Lower lobe of right lung (tissue), 2 donors: ENCODE measurements at regions not wholly inside any gene's neighbourhood (a gene's known extent, or its start where the extent isn't known, plus 50 kb on each side); places are given as distances from the start of the nearest gene placed in this dataset.

Experiments used
- ATAC-seq, 2 donors: fragments of 200-7000 bp; cut with Tn5 transposase; one replicate each; pipeline ENCODE4 v1.9.1; 2020 to 2022; ENCODE audit warnings: mild to moderate bottlenecking in 2 of 2, moderate library complexity in 2 of 2
- DNase-seq: peaks from one replicate; pipeline ENCODE4 v3.0.0-alpha.2; 2020
- H3K27ac ChIP-seq: fragments of 200-600 bp; one replicate; pipeline ENCODE4 v1.8.0; 2022
- H3K27me3 ChIP-seq: fragments of 200-600 bp; one replicate; pipeline ENCODE4 v1.8.0; 2022; ENCODE audit warnings: low read depth
- H3K36me3 ChIP-seq: fragments of 200-600 bp; one replicate; pipeline ENCODE4 v1.8.0; 2022; ENCODE audit warnings: mild to moderate bottlenecking
- H3K4me1 ChIP-seq: fragments of 200-600 bp; one replicate; pipeline ENCODE4 v1.8.0; 2022
- H3K4me3 ChIP-seq: fragments of 200-600 bp; one replicate; pipeline ENCODE4 v1.8.0; 2022; ENCODE audit warnings: mild to moderate bottlenecking
- H3K9me3 ChIP-seq: fragments of 200-600 bp; one replicate; pipeline ENCODE4 v1.8.0; 2022
- intact Hi-C: fragments of 100-400 bp; cut with DNase I; formaldehyde crosslinking; loops from one replicate; pipeline ENCODE4 v1.11.0; 2022
- TF ChIP-seq, protein P1 (sequence below): fragments of 200-600 bp; IDR thresholded peaks from one replicate; pipeline ENCODE4 v1.8.0; 2022; ENCODE audit warnings: antibody characterized with exemption, mild to moderate bottlenecking
- donor health status: DM: no; HTN: yes; CAD: no; lungs with severe emphysema.

DNA sequence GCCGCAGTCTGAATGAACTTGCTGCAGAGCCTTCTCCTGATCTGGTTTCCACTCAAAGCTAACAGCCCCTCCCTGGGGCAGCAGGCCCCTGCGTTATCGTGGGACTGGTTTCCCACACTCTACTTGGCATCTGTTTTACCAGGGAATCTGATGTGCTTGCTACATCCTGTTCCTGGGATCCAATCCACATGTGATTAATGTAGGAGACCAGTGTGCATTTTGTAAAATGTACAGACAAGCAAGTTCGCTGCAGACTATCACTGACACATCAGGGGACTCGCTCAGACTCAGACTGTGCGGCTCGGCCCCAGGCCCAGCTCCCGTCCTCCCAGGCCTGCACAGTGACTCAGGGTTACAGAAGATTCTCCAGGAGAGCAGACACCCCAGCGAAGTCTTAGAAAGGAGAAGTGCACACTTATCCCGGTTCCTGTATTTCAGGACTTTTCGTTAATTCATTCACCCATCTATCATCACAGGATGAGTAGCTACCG, 340.1 kb downstream of the MATN1 start:
- intact Hi-C loops, result no loop called here
- DNase-seq, result no peak
- Histone ChIP-seq H3K27me3 (peaks cover 31% of the 10 kb centered on the region), H3K27ac (no peak overlapping the region), H3K9me3 (no peaks in the 10 kb centered on the region), H3K36me3 (no peaks in the 10 kb centered on the region), H3K4me1 (peaks cover 12% of the 10 kb centered on the region), H3K4me3 (no peak overlapping the region)
- TF ChIP-seq, protein P1, sequence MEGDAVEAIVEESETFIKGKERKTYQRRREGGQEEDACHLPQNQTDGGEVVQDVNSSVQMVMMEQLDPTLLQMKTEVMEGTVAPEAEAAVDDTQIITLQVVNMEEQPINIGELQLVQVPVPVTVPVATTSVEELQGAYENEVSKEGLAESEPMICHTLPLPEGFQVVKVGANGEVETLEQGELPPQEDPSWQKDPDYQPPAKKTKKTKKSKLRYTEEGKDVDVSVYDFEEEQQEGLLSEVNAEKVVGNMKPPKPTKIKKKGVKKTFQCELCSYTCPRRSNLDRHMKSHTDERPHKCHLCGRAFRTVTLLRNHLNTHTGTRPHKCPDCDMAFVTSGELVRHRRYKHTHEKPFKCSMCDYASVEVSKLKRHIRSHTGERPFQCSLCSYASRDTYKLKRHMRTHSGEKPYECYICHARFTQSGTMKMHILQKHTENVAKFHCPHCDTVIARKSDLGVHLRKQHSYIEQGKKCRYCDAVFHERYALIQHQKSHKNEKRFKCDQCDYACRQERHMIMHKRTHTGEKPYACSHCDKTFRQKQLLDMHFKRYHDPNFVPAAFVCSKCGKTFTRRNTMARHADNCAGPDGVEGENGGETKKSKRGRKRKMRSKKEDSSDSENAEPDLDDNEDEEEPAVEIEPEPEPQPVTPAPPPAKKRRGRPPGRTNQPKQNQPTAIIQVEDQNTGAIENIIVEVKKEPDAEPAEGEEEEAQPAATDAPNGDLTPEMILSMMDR, result no peak
- no peak for ATAC-seq

DNA sequence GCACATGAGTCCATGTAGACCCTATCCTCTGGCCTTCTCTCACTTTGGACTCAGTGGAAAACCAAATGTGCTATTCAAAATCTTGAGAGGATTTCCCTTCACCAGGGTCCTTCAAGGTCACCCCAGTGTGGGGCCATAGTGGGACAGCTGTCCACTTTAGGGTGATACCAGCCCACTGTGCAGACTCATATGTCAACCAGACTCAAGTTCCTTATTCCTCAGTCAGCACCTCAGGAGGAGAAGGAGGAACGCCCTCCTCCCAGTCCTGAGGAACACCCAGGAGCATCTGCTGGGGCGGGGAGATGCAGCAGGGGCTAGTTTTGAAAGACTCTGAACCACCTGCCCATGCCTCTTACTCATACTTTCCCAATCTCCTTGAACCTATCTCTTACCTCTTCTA, 340.9 kb downstream of the MATN1 start:
- Histone ChIP-seq H3K4me1 (peaks cover 12% of the 10 kb centered on the region), H3K36me3 (no peaks in the 10 kb centered on the region), H3K9me3 (no peaks in the 10 kb centered on the region), H3K27me3 (peaks cover 37% of the 10 kb centered on the region), H3K4me3 (no peak overlapping the region), H3K27ac (no peak overlapping the region)
- ATAC-seq (no peak), DNase-seq (no peak)
- TF ChIP-seq, protein P1, result no peak
- intact Hi-C loops, result no loop called here

DNA sequence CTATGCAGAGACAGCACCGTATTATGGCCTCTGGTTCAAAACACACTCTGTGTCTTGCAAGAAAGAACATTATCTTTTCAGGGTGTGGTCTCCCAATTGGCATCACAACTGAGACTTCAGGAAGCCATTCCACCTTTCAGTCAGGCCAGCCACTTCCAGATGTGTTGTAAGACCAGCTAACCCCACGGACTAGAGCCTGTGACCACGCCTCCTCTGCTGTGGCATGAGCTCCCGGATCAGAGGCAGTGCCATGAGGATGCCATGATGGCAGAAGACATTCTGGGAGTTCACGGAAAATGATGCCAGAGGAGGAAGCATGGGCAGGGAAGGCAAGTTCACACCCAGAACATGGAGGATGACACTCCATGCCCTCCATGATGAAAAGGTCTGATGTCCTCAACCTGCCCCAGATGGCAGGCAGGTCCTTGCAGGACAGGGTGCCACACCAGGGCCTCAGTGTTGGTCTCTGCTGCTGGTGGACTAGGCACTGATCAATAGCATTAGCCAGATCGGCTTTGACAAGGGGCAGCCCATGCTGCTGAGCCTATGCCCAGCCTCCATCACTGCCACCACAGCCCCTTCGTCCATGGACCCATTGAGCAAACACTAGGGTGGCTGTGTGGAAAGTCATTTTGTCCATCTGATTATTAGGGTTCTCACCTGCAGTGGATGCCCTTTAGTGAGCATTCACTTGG, 341.6 kb downstream of the MATN1 start:
- intact Hi-C loops, result no loop called here
- H3K4me3 ChIP-seq, result no peak overlapping the region
- no peaks in the 10 kb centered on the region for H3K9me3 ChIP-seq
- DNase-seq (no peak), ATAC-seq (no peak)
- TF ChIP-seq, protein P1, result no peak
- H3K36me3 ChIP-seq, result no peaks in the 10 kb centered on the region
- H3K4me1 ChIP-seq, result peaks cover 12% of the 10 kb centered on the region
- peaks cover 44% of the 10 kb centered on the region for H3K27me3 ChIP-seq
- no peak overlapping the region for H3K27ac ChIP-seq

DNA sequence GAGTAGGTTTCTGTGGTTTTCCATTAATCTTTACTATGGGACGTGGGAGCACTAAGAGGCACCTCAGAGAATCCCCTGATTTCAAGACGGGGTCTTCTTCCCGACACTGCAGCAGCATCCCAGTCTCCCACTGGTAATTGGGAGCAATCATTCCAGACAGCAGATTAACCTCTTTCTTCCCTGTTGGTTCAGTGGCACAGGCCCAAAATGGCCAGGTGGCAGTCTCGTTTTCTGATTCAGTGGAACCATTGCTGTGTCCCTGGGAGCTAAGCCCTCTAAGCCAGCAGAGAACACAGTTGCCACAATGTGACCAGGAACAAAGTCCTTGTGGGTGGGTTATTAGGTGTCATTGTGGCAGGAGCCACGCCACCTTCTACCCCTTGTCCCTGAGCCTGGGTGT, 342.1 kb downstream of the MATN1 start:
- no peak for DNase-seq
- no peaks in the 10 kb centered on the region for H3K9me3 ChIP-seq
- TF ChIP-seq, protein P1, result no peak
- no peak for ATAC-seq
- no peak overlapping the region for H3K27ac ChIP-seq
- H3K27me3 ChIP-seq, result peaks cover 46% of the 10 kb centered on the region
- peaks cover 12% of the 10 kb centered on the region for H3K4me1 ChIP-seq
- intact Hi-C loops, result no loop called here
- no peak overlapping the region for H3K4me3 ChIP-seq
- H3K36me3 ChIP-seq, result no peaks in the 10 kb centered on the region

GRCh38 chr1:30380625-30380984, 342.8 kb downstream of the MATN1 start:
- Histone ChIP-seq H3K4me1 (peaks cover 12% of the 10 kb centered on the region), H3K4me3 (no peak overlapping the region), H3K27me3 (peaks cover 46% of the 10 kb centered on the region), H3K36me3 (no peaks in the 10 kb centered on the region), H3K9me3 (no peaks in the 10 kb centered on the region), H3K27ac (no peak overlapping the region)
- DNase-seq (no peak), ATAC-seq (no peak)
- intact Hi-C loops, result no loop called here
- TF ChIP-seq, protein P1, result no peak
